ENCODE measurements at regions not wholly inside any gene's neighbourhood (a gene's known extent, or its start where the extent isn't known, plus 50 kb on each side); places are given as distances from the start of the nearest gene placed in this dataset.

GRCh38 chr1:101379950-101380349 lies 143.1 kb downstream of the S1PR1 start:
- TF ChIP-seq EZH2phosphoT487 (IDR thresholded peaks at IDR 0.05; ENCODE audit: borderline replicate concordance) = no peak
- no peak for TF ChIP-seq CTCF (conservative IDR thresholded peaks at IDR 0.05; ENCODE audit: low read length)
- no peaks in the 10 kb centered on the region for H3K79me2 ChIP-seq (ENCODE audit: insufficient read depth, low read length)
- H4K20me1 ChIP-seq (ENCODE audit: insufficient read depth, low read length, poor library complexity, severe bottlenecking) = no peaks in the 10 kb centered on the region
- no peak overlapping the region for H2AFZ ChIP-seq (ENCODE audit: low read length)
- no peaks in the 10 kb centered on the region for H3F3A ChIP-seq (ENCODE audit: low read depth)
- H3K9me3 ChIP-seq (ENCODE audit: insufficient read depth, low read depth, low read length) = no peaks in the 10 kb centered on the region
- H3K9me2 ChIP-seq (replicated peaks; ENCODE audit: low read depth, low read length) = no peaks in the 10 kb centered on the region
- H3K9ac ChIP-seq (ENCODE audit: low read depth, low read length, poor library complexity, severe bottlenecking) = no peak overlapping the region
- peak overlapping the region; percentile 2 for H3K4me3 ChIP-seq (ENCODE audit: low read length, poor library complexity, severe bottlenecking)
- H3K4me2 ChIP-seq (ENCODE audit: low read depth, low read length, poor library complexity, severe bottlenecking) = peak overlapping the region; percentile 40
- peaks cover 2% of the 10 kb centered on the region; the same call in 1 of the 2 replicates for H3K36me3 ChIP-seq (ENCODE audit: insufficient read depth, low read length)
- peaks cover 25% of the 10 kb centered on the region for H3K4me1 ChIP-seq (ENCODE audit: insufficient read depth, low read length, poor library complexity, severe bottlenecking)
- H3K27me3 ChIP-seq (ENCODE audit: insufficient read depth, low read length, poor library complexity, severe bottlenecking) = no peaks in the 10 kb centered on the region

GRCh38 chr1:101382135-101382534 lies 145.3 kb downstream of the S1PR1 start:
- Histone ChIP-seq H3K4me3 (ENCODE audit: low read length, poor library complexity, severe bottlenecking) (no peak overlapping the region), H3K27me3 (ENCODE audit: insufficient read depth, low read length, poor library complexity, severe bottlenecking) (no peaks in the 10 kb centered on the region), H2AFZ (ENCODE audit: low read length) (no peak overlapping the region), H3F3A (ENCODE audit: low read depth) (no peaks in the 10 kb centered on the region), H3K9ac (ENCODE audit: low read depth, low read length, poor library complexity, severe bottlenecking) (no peak overlapping the region), H3K4me1 (ENCODE audit: insufficient read depth, low read length, poor library complexity, severe bottlenecking) (peaks cover 25% of the 10 kb centered on the region), H3K79me2 (ENCODE audit: insufficient read depth, low read length) (no peaks in the 10 kb centered on the region), H3K9me3 (ENCODE audit: insufficient read depth, low read depth, low read length) (peaks cover 3% of the 10 kb centered on the region; the same call in 1 of the 2 replicates), H3K9me2 (replicated peaks; ENCODE audit: low read depth, low read length) (no peaks in the 10 kb centered on the region), H3K4me2 (ENCODE audit: low read depth, low read length, poor library complexity, severe bottlenecking) (no peak overlapping the region), H3K36me3 (ENCODE audit: insufficient read depth, low read length) (peaks cover 2% of the 10 kb centered on the region; the same call in 1 of the 2 replicates), H4K20me1 (ENCODE audit: insufficient read depth, low read length, poor library complexity, severe bottlenecking) (no peaks in the 10 kb centered on the region)
- TF ChIP-seq EZH2phosphoT487 (IDR thresholded peaks at IDR 0.05; ENCODE audit: borderline replicate concordance) = no peak
- no peak for TF ChIP-seq CTCF (conservative IDR thresholded peaks at IDR 0.05; ENCODE audit: low read length)

- no peaks in the 10 kb centered on the region for H3K79me2 ChIP-seq (ENCODE audit: insufficient read depth, low read length)
- H2AFZ ChIP-seq (ENCODE audit: low read length) = no peak overlapping the region
- no peaks in the 10 kb centered on the region for H3K9me2 ChIP-seq (replicated peaks; ENCODE audit: low read depth, low read length)
- H3K9ac ChIP-seq (ENCODE audit: low read depth, low read length, poor library complexity, severe bottlenecking) = no peak overlapping the region
- no peaks in the 10 kb centered on the region for H3F3A ChIP-seq (ENCODE audit: low read depth)
- TF ChIP-seq EZH2phosphoT487 (IDR thresholded peaks at IDR 0.05; ENCODE audit: borderline replicate concordance) = no peak
- no peak for TF ChIP-seq CTCF (conservative IDR thresholded peaks at IDR 0.05; ENCODE audit: low read length)
- no peaks in the 10 kb centered on the region for H3K27me3 ChIP-seq (ENCODE audit: insufficient read depth, low read length, poor library complexity, severe bottlenecking)
- H3K4me1 ChIP-seq (ENCODE audit: insufficient read depth, low read length, poor library complexity, severe bottlenecking) = peaks cover 9% of the 10 kb centered on the region
- no peak overlapping the region for H3K4me3 ChIP-seq (ENCODE audit: low read length, poor library complexity, severe bottlenecking)
- H3K9me3 ChIP-seq (ENCODE audit: insufficient read depth, low read depth, low read length) = peaks cover 6% of the 10 kb centered on the region; the same call in 1 of the 2 replicates
- no peaks in the 10 kb centered on the region for H3K36me3 ChIP-seq (ENCODE audit: insufficient read depth, low read length)
- peak overlapping the region; percentile 6 for H3K4me2 ChIP-seq (ENCODE audit: low read depth, low read length, poor library complexity, severe bottlenecking)
- no peaks in the 10 kb centered on the region for H4K20me1 ChIP-seq (ENCODE audit: insufficient read depth, low read length, poor library complexity, severe bottlenecking)
Observed at GRCh38 chr1:101388904-101389546, 152.2 kb downstream of the S1PR1 start.

Data from Loucy (cell line).